ENCODE measurements at regions not wholly inside any gene's neighbourhood (a gene's known extent, or its start where the extent isn't known, plus 50 kb on each side); places are given as distances from the start of the nearest gene placed in this dataset.

- no peaks in the 10 kb centered on the region for H4K20me1 ChIP-seq (ENCODE audit: insufficient read depth, low read length)
- no peaks in the 10 kb centered on the region for H3K4me1 ChIP-seq (ENCODE audit: low read length)
- H3K4me3 ChIP-seq (ENCODE audit: low read length): no peak overlapping the region
- no peak overlapping the region for H2AFZ ChIP-seq (ENCODE audit: low read depth, low read length)
- TF ChIP-seq CTCF (IDR thresholded peaks at IDR 0.05; ENCODE audit: low read depth, low read length) (no peak), EZH2phosphoT487 (IDR thresholded peaks at IDR 0.05; ENCODE audit: low read depth) (no peak)
- H3K79me2 ChIP-seq (ENCODE audit: low read length): no peaks in the 10 kb centered on the region
- H3K27ac ChIP-seq (ENCODE audit: low read length): no peak overlapping the region
- no peaks in the 10 kb centered on the region for H3K27me3 ChIP-seq (ENCODE audit: low read depth, low read length)
- no peaks in the 10 kb centered on the region for H3K36me3 ChIP-seq (replicated peaks; ENCODE audit: low read depth, low read length)
- H3K4me2 ChIP-seq (ENCODE audit: low read length): no peak overlapping the region
- no peak overlapping the region for H3K9ac ChIP-seq (ENCODE audit: low read length)
- H3K9me3 ChIP-seq (ENCODE audit: insufficient read depth, low read length): no peaks in the 10 kb centered on the region
These were observed 619.4 kb upstream of the ATP2B1 start for GRCh38 chr12:90327793-90328743.

- Histone ChIP-seq H3K4me1 (ENCODE audit: low read length) (no peaks in the 10 kb centered on the region), H3K9ac (ENCODE audit: low read length) (no peak overlapping the region), H3K4me2 (ENCODE audit: low read length) (no peak overlapping the region), H3K79me2 (ENCODE audit: low read length) (no peaks in the 10 kb centered on the region), H3K9me3 (ENCODE audit: insufficient read depth, low read length) (no peaks in the 10 kb centered on the region), H2AFZ (ENCODE audit: low read depth, low read length) (no peak overlapping the region), H3K36me3 (replicated peaks; ENCODE audit: low read depth, low read length) (no peaks in the 10 kb centered on the region), H3K27me3 (ENCODE audit: low read depth, low read length) (no peaks in the 10 kb centered on the region), H3K27ac (ENCODE audit: low read length) (no peak overlapping the region), H4K20me1 (ENCODE audit: insufficient read depth, low read length) (no peaks in the 10 kb centered on the region), H3K4me3 (ENCODE audit: low read length) (no peak overlapping the region)
- TF ChIP-seq EZH2phosphoT487 (IDR thresholded peaks at IDR 0.05; ENCODE audit: low read depth): no peak
- no peak for TF ChIP-seq CTCF (IDR thresholded peaks at IDR 0.05; ENCODE audit: low read depth, low read length)
These were observed 614.6 kb upstream of the ATP2B1 start for GRCh38 chr12:90323217-90323616.

GRCh38 chr12:90322006-90322405 is 613.4 kb upstream of the ATP2B1 start:
- no peaks in the 10 kb centered on the region for H4K20me1 ChIP-seq (ENCODE audit: insufficient read depth, low read length)
- no peaks in the 10 kb centered on the region for H3K27me3 ChIP-seq (ENCODE audit: low read depth, low read length)
- H3K9ac ChIP-seq (ENCODE audit: low read length): no peak overlapping the region
- no peaks in the 10 kb centered on the region for H3K9me3 ChIP-seq (ENCODE audit: insufficient read depth, low read length)
- no peak for TF ChIP-seq CTCF (IDR thresholded peaks at IDR 0.05; ENCODE audit: low read depth, low read length)
- TF ChIP-seq EZH2phosphoT487 (IDR thresholded peaks at IDR 0.05; ENCODE audit: low read depth): no peak
- H3K4me1 ChIP-seq (ENCODE audit: low read length): no peaks in the 10 kb centered on the region
- no peak overlapping the region for H2AFZ ChIP-seq (ENCODE audit: low read depth, low read length)
- H3K4me3 ChIP-seq (ENCODE audit: low read length): no peak overlapping the region
- H3K4me2 ChIP-seq (ENCODE audit: low read length): no peak overlapping the region
- no peak overlapping the region for H3K27ac ChIP-seq (ENCODE audit: low read length)
- no peaks in the 10 kb centered on the region for H3K36me3 ChIP-seq (replicated peaks; ENCODE audit: low read depth, low read length)
- H3K79me2 ChIP-seq (ENCODE audit: low read length): no peaks in the 10 kb centered on the region

GRCh38 chr12:90321369-90321768 is 612.7 kb upstream of the ATP2B1 start:
- no peak overlapping the region for H3K9ac ChIP-seq (ENCODE audit: low read length)
- no peaks in the 10 kb centered on the region for H3K27me3 ChIP-seq (ENCODE audit: low read depth, low read length)
- H3K27ac ChIP-seq (ENCODE audit: low read length): no peak overlapping the region
- TF ChIP-seq CTCF (IDR thresholded peaks at IDR 0.05; ENCODE audit: low read depth, low read length): no peak
- no peak for TF ChIP-seq EZH2phosphoT487 (IDR thresholded peaks at IDR 0.05; ENCODE audit: low read depth)
- H3K36me3 ChIP-seq (replicated peaks; ENCODE audit: low read depth, low read length): no peaks in the 10 kb centered on the region
- no peak overlapping the region for H3K4me3 ChIP-seq (ENCODE audit: low read length)
- no peak overlapping the region for H3K4me2 ChIP-seq (ENCODE audit: low read length)
- no peaks in the 10 kb centered on the region for H3K79me2 ChIP-seq (ENCODE audit: low read length)
- H3K9me3 ChIP-seq (ENCODE audit: insufficient read depth, low read length): no peaks in the 10 kb centered on the region
- no peak overlapping the region for H2AFZ ChIP-seq (ENCODE audit: low read depth, low read length)
- no peaks in the 10 kb centered on the region for H3K4me1 ChIP-seq (ENCODE audit: low read length)
- no peaks in the 10 kb centered on the region for H4K20me1 ChIP-seq (ENCODE audit: insufficient read depth, low read length)
